GM11168 (cell line): ENCODE measurements at regions not wholly inside any gene's neighbourhood (a gene's known extent, or its start where the extent isn't known, plus 50 kb on each side); places are given as distances from the start of the nearest gene placed in this dataset.

Experiments used
- in situ Hi-C: fragments of 300-500 bp; cut with MboI; formaldehyde crosslinking; loops from one replicate; pipeline ENCODE4 v1.12.0; 2022; ENCODE audit warnings: low sequenced_read_pairs; ENCODE audit not compliant: unreplicated experiment

DNA sequence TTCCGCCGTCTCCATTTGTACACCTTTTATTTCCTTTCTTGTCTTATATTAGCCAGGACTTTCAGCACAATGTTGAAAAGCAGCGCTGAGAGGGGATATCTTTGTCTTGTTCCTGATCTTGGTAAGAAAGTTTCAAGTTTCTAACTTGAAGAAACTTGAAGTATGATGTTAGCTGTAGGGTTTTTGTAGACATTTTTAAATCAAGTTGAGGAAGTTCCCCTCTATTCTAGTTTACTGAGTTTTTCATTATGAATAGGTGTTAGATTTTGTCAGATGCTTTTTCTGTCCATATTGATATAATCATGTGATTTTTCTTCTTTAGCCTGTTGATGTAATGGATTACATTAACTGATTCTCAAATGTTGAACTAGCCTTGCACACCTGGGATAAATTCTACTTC is 425.7 kb downstream of the PIK3R1 start:
- in situ Hi-C loops: no loop called here

DNA sequence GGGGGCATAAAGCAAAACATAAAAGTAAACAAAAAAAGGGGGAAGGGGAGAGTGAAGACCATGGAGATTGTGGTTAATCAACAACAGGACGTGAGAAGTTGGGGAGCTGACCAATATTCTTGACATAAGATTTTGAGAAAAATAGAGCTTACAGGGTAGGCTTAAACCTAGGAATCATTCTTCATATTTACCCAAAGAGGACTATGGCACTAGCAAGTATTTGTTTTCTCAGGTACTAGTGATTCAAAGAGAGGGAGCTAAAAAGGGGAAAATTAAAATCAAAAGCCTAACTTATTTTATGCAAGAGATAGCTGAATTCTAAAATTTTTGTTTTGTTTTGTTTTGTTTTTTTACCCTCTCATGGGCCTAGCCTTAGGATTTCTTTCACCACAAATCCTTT is 427.5 kb downstream of the PIK3R1 start:
- in situ Hi-C loops: no loop called here

DNA sequence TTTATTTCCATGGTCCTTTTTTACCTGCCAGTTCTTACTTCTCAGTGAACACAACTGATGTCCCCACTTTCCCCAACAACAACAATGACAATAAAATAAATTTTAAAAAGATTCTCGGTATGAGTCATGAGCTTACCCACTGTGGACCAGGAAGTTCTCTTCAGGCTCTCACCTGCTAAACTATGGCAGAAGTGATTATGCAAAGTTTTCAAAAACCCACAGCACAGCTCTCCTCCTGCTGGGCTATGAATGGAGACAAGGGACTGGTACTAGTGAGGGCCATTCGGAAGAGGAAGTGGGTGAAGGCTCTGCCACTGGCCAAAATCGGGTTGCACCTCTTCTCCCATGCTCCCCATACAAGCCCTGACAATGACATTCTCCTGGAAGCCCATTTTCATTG is 429.4 kb downstream of the PIK3R1 start:
- in situ Hi-C loops: no loop called here

GRCh38 chr5:68646144-68646543 is 430.6 kb downstream of the PIK3R1 start:
- in situ Hi-C loops: no loop called here

DNA sequence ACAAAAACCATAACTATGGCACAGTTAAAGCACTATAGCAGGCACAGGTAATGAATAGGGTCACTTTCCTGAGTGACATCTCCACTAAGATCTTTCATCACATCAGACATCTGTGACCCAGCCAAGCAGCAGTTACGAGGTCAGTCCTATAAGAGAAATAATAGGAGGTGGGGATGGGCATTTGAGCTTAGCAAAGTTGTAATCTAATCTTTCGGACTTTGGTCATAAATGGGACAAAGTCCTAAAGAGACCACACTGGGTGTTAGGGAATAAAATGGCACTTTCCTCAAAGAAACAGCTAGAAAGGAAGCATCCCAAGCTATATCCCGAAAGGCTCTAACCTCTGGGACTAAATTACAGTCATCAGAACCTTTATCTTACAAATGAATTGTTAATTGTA is 432.2 kb downstream of the PIK3R1 start:
- in situ Hi-C loops: no loop called here

DNA sequence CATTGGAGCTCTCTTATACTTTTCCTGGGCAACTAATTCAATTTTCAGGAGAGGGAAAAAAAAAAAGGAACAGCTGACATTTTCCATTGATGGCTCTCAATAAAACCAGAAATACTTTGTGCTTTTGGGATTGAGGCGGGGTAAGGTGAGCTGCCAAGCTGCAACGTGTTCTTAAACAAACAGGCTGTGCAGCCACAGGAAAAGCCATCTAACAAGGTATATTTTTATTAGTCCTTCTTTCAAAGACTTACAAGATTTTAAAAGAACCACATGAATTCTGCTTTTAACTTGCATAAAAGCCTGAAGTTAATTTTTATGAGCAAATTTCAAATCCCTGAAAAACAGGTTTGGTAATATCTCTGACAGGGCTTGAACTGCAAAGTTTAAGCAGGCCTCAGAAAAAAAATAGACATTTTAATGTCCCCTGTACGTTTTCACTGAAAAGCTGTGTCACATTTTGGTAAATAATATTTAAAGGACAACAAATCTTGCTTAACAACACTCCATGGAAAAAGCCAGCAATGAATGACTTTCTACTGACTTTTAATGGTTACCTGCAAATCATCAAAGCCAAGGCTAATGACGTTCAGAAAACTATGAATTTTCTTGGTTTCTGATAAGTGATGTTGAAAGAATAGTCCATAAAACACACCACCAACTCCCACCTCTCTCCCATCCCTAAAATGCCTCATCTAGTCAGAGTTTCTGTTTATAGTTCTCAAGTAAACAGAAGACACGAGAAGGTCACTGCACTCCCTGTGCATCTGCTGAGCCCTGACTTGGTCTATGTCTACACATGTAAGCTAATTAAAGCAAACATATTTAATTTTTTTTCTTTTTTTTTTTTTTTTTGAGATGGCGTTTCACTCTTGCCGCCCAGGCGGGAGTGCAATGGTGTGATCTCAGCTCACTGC is 433.6 kb downstream of the PIK3R1 start:
- in situ Hi-C loops: no loop called here

- in situ Hi-C loops: loop anchor here (25.0 kb wide), 1 partner anchor 365 kb away; no protein-coding TSS in a partner anchor
Measured at GRCh38 chr5:68652534-68652965, 437.0 kb downstream of the PIK3R1 start.

DNA sequence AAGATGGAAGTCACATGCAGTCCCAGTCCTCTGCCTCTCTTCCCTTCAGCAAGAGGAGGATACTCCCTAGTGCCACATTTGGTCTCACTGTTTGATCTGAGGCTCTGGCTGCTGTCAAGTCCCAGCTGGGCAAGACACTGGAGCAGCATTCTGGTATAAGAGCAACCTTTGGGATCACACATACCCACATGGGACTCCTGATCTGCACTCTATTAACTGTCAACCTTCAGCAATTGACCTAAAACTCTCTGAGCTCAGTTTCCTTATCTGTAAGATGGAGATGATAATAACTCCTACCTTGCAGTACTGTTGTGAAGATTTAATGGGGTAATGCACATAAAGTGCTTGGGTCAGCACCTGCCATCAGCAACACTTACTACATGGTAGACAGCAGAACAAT is 437.9 kb downstream of the PIK3R1 start:
- in situ Hi-C loops: loop anchor here (25.0 kb wide), 1 partner anchor 366 kb away; no protein-coding TSS in a partner anchor

DNA sequence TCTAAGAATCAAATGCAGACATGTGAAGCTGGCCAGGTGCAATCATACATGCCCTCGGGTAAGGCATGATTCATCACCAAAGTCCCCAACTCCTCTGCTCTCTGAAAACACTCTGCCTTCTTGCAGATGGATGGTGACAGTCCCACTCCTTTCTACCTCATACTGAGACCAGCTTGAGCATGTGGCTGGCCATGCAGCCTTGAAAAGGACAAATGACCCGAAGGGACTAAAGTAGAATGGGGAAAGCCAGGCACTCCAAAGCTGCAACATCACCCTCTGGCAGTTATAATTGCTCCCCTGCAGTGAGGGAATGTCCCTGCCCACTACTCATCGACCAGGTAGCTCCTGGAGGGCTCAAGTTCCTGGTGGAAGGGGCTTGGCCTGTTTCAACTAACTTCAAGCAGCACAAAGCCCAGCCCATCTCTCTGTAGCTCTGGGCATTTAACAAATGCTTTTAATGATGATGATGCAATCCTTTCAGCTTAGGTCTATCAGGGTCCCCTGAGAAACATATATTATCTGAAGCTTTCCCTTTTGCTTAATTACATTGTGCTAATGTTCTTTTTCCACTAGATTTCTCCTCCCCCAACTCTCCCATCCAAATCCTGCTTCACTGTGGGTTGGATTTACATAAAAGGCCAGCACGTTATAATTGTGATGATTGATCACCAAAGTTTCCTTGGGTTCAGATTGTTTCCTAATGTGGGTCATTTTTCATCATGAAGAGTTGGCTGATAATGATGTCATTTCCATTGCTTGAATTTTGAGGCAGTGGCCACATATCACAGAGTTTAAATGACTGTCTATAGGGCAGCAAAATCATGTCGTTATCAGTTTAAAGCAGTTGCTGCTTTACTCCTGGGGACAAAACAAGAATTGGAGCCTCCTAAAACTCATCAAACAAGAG is 436.5 kb upstream of the SLC30A5 start:
- in situ Hi-C loops: loop anchor here (25.0 kb wide), 1 partner anchor 370 kb away; no protein-coding TSS in a partner anchor

GRCh38 chr5:68658810-68659372 is 434.9 kb upstream of the SLC30A5 start:
- in situ Hi-C loops: loop anchor here (25.0 kb wide), 1 partner anchor 372 kb away; no protein-coding TSS in a partner anchor

GRCh38 chr5:68659881-68660280 is 433.9 kb upstream of the SLC30A5 start:
- in situ Hi-C loops: loop anchor here (25.0 kb wide), 1 partner anchor 373 kb away; no protein-coding TSS in a partner anchor

DNA sequence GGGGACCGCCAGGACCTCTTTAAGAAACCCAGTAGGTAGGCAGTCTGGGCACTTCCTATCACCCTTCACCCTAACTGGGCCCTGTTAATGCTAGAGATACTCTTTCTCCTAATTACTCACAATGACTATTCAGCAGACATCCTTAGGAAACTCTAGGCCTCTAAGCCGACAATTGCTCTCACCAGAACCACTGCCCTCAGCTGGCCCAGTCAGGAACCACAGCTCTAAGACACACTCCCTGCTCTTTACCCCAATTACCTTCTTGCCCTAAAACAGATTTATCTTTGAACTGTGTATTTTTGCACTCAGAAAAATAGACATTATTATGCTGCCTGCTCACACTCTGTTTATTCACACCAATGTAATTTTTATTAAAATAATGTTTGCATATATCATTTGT is 432.6 kb upstream of the SLC30A5 start:
- in situ Hi-C loops: loop anchor here (25.0 kb wide), 1 partner anchor 374 kb away; no protein-coding TSS in a partner anchor

DNA sequence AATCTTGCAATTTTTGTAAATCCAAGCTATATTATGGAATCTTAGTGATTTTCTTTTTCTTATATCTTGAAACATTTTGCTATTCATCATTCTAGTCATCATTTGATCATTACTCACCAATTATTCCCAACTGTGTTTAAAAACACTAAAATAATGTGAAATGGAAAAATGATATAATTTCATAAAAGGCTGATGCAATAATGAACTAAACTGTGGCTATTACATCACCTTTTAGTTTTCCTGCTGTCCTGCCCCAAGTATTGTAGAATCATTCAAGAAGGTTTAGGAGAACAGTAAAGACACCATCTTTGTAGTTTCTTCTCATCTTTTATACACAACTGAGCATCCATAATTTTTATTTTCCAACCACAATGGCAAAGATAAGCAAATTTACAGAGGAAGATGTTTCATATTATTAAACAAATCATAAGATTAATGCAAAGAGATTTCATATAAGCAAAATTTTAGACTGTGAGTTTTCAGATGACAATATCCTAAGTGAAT is 431.0 kb upstream of the SLC30A5 start:
- in situ Hi-C loops: loop anchor here (25.0 kb wide), 1 partner anchor 376 kb away; no protein-coding TSS in a partner anchor

GRCh38 chr5:68669864-68670575 is 423.8 kb upstream of the SLC30A5 start:
- in situ Hi-C loops: loop anchor here (25.0 kb wide), 1 partner anchor 383 kb away; no protein-coding TSS in a partner anchor

DNA sequence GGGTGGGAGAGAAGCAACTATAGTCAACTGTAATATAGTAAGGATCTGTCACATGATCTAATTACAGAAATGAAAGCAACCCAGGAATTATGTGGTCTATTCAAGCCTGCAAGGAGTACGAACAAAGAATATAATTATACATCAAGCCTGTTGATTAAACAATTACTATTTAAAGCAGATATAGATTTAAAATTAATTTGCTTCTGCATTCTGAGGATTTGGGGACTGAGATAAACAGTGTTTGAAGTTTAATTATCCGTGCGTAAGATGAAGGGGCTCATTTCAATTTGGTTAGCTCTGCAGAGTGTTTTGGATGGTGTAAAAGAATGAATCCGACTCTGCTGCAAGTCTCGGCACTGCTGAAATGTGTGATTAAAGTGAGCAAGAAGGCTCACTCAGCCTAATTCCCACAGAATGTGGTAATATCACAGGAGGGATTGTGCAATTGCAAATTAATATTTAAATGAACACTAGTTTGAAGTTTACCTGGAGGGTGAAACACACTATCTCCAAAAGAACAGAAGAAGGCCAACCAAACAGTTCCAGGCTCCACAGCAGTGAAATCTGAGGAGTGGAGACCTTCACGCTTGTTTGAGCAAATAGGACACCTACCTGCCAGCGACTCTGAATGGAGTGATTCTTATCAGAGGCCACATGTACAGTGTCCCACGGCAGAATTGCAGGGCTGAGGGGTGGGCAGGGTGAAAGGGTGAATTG is 420.6 kb upstream of the SLC30A5 start:
- in situ Hi-C loops: loop anchor here (25.0 kb wide), 1 partner anchor 386 kb away; no protein-coding TSS in a partner anchor

- in situ Hi-C loops: loop anchor here (25.0 kb wide), 1 partner anchor 387 kb away; no protein-coding TSS in a partner anchor
Measured at GRCh38 chr5:68673823-68674180, 420.0 kb upstream of the SLC30A5 start.

GRCh38 chr5:68679041-68679440 is 414.8 kb upstream of the SLC30A5 start:
- in situ Hi-C loops: no loop called here

DNA sequence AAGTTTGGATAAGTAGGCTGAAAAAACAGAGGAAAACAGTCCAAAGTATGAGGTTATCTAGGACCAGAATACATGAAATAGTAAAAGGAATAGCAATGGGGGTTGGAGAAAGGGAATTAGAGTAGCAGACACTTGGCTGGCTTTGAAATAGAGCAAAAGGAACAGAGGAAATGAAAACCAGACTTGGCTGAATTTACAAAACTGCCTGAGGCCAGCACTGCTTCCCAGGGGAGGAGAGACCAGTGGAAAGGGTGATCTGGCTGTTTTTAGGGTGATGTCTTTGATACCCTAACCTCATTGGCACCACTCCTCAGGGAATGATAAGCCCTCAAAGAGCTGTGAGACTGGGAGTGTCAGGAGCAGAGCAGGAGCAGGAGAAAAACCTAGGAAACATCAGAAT is 413.4 kb upstream of the SLC30A5 start:
- in situ Hi-C loops: no loop called here

DNA sequence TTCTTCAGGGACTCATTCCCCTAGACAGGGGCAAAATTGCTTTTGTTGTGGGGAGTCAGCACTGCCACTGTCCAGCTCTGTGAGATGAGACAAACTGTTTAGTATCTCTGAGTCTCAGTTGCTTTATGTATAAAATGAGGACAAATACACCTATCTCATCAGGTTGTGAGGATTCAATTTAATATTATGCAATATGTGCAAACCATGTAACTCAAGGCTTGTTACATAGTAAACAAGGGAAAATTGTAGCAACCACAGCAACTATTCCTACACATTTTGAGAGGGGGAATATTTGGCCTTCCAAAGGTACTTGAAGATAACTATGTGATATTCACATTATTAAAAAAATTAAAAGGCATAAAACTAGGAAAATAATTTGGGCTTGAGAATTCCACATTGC is 411.9 kb upstream of the SLC30A5 start:
- in situ Hi-C loops: no loop called here
